GM13976 (cell line): ENCODE measurements at regions not wholly inside any gene's neighbourhood (a gene's known extent, or its start where the extent isn't known, plus 50 kb on each side); places are given as distances from the start of the nearest gene placed in this dataset.
A peak's percentile ranks its signal among the peaks of the same experiment; 100 is the strongest.
"Not testable (repeated sequence)": the region's sequence is repeated elsewhere in the genome, so short reads cannot be mapped to it uniquely, and the experiment has no call there.

Experiments
- DNase-seq: peaks from one replicate; pipeline ENCODE4 v3.0.0; 2012; ENCODE audit warnings: low spot score
- CTCF ChIP-seq: IDR thresholded peaks from 2 replicates; pipeline ENCODE4 v1.5.1; 2012; ENCODE audit warnings: borderline replicate concordance, mild to moderate bottlenecking; ENCODE audit not compliant: insufficient read depth; ENCODE audit errors: extremely low read depth, missing control alignments, control extremely low read depth
- in situ Hi-C: fragments of 300-500 bp; cut with MboI; formaldehyde crosslinking; loops from one replicate; pipeline ENCODE4 v1.12.0; 2022; ENCODE audit warnings: low sequenced_read_pairs, mixed read lengths, inconsistent platforms; ENCODE audit not compliant: unreplicated experiment

DNA sequence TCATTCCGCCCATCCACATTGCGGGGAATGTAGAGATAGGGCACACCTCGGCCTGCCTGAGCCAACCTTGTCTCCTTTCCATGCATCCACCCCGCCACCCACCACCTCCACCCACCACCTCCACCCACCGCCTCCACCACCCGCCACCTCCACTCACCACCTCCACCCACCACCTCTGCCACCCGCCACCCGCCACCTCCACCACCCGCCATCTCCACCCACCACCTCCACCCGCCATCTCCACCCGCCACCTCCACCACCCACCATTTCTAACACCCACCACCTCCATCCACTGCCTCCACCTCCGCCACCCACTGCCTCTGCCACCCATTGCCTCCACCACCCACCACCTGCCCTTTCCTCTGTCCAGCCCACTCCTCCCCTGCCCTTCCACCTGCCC, 78.4 kb downstream of the IGLL1 start:
- TF ChIP-seq CTCF = no peak
- in situ Hi-C loops = no loop called here
- peak; percentile 20 for DNase-seq

DNA sequence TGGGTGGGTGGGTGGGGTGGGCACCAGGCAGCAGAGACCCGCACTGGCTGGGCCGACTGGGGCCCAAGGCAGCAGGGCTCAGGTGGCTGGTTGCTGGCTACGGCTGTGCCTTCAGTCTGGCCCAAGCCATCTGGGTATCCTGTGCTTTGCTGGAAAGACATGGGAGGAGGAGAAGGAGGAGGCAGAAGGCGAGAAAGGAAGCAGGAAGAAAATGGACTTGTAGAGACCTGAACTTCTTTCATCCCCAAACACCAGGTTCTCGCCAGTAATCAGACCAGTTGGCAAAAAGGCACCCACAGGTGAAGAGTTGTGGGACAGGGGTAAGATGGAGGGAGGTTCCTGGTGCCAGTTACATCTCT, 78.8 kb downstream of the IGLL1 start:
- DNase-seq = no peak
- in situ Hi-C loops = no loop called here
- TF ChIP-seq CTCF = no peak

DNA sequence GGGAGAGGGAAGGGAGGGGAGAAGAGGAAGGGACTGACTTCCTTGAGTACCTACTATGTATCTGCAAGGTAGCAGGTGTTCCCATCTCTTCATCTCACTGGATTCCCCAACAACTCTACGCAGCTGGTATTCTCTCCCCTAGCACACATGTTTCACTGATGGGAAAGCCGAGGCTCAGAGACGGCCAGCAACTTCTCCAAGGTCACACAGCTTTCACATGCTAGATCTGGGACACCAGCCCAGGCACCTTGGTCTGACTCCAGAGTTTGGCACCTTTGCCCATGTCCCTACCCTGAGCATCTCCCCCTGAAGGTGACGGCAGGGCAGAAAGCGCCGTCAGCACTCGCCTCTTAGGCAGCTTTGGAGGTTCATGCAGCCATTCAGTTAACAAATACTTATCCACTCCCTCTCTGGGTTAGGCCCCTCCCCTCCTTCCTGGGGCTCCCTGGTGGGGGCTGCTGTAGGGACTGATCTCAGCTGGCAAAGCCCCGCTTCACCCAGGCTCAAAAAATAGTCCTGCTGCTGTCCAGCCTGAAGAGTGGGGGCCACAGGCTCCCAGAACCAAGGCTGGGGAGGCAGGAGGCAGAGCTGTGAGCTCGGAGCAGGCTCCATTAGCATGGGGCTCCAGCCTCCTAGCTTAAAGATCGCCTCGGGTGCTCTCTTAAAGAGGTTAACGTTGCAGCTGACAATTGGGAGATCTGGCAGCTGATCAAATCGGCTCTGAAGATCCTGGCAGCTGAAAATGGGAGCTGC, 79.4 kb downstream of the IGLL1 start:
- DNase-seq = peak; percentile 21
- no peak for TF ChIP-seq CTCF
- in situ Hi-C loops = no loop called here

GRCh38 chr22:23499845-23500500, 80.1 kb downstream of the IGLL1 start:
- in situ Hi-C loops = no loop called here
- no peak for DNase-seq
- no peak for TF ChIP-seq CTCF

DNA sequence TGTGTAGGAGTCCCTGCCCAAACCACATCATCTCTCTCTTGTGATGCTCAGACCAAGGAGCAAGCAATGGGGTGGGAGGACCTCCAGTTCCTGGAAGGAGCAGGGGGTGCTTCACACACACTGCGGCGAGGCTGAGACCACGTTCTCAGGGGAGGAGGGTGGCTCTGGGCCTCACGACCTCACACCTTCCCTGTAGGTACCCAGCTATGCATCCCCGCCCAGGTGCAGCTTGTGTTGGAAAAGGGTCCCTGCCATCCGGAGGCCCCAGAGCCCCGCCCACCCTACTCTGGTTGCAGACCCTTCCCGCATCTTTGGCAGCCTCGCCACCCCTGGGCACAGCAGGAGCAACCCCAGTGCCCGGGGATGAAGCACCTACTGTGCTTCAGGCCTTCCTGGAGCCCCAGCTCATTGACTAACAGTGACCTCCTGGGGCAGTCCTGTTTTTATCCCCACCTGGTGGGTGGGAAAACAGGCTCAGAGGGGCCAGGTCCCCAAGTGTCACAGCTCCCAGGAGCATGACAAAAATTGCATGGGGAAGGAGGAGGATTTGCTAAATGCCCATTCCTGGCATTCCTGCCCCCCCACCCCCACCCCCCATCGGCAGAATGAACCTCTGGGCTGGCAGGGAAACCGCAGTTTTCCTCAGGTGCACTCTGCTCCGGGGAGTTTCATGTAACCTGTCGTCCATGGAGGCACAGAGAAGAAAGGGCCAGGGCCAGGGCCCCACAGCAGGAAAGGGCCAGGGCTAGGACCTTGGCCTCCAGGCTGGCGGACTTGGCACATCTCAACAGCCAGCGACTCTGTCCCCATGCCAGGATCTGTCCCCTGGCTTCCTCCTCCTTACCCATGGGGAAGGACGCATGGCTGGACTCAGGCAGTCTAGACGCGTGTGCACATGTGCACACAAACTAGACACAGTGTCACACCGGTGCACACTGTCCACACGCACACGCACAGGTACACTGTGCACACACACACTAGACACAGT, 81.0 kb downstream of the IGLL1 start:
- in situ Hi-C loops = no loop called here
- DNase-seq = peak; percentile 12
- no peak for TF ChIP-seq CTCF

DNA sequence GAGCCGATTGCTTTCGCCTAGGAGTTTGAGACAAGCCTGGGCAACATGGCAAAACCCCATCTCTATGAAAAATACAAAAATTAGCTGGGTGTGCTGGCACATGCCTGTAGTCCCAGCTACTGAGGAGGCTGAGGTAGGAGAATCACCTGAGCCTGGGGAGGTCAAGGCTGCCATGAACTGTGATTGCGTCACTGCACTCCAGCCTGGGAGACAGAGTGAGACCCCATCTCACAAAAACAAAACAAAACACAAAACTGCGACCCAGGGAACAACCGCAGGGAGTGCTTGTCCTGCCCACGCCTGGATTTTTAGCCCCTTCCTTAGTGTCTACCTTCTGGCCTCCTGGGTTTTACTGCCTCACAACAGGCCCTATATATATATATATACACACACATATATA, 82.2 kb downstream of the IGLL1 start:
- DNase-seq, in situ Hi-C loops: not testable (repeated sequence)
